Cardiac muscle cell (in vitro differentiated cells and primary cell): ENCODE measurements at regions not wholly inside any gene's neighbourhood (a gene's known extent, or its start where the extent isn't known, plus 50 kb on each side); places are given as distances from the start of the nearest gene placed in this dataset.
"Not testable (repeated sequence)": the region's sequence is repeated elsewhere in the genome, so short reads cannot be mapped to it uniquely, and the experiment has no call there.

Experiments used
- DNase-seq, 2 donors: peaks; one replicate each; pipeline versions ENCODE4 v3.0.0 to v3.0.0-alpha.2; 2010 to 2017; ENCODE audit warnings: low read depth in 1 of 2, low spot score in 1 of 2
- H3K27ac ChIP-seq: fragments of 200-600 bp; sonication (generic); 2 replicates; pipeline ENCODE4 v1.5.1; 2016
- H3K27me3 ChIP-seq: fragments of 200-600 bp; sonication (generic); 2 replicates; pipeline ENCODE4 v1.6.0; 2016; ENCODE audit warnings: control low read depth
- H3K36me3 ChIP-seq: fragments of 200-600 bp; sonication (generic); 2 replicates; pipeline ENCODE4 v1.5.1; 2016; ENCODE audit warnings: control low read depth
- H3K4me1 ChIP-seq: fragments of 200-600 bp; sonication (generic); 2 replicates; pipeline ENCODE4 v1.8.1; 2017; ENCODE audit warnings: low read depth, mild to moderate bottlenecking, mixed run types
- H3K4me3 ChIP-seq: fragments of 200-600 bp; sonication (generic); 2 replicates; pipeline ENCODE4 v1.5.1; 2016; ENCODE audit warnings: mild to moderate bottlenecking
- H3K9me3 ChIP-seq: fragments of 200-600 bp; sonication (generic); 2 replicates; pipeline ENCODE4 v1.5.1; 2017; ENCODE audit warnings: low read depth, mild to moderate bottlenecking, control low read depth
- CTCF ChIP-seq: IDR thresholded peaks from 2 replicates; pipeline ENCODE4 v1.5.1; 2012; ENCODE audit warnings: low read depth, mild to moderate bottlenecking, low read length

GRCh38 chr21:14825514-14825974 lies 239.3 kb downstream of the NRIP1 start:
- Histone ChIP-seq H3K9me3 (no peaks in the 10 kb centered on the region), H3K4me1 (no peaks in the 10 kb centered on the region), H3K27me3 (no peaks in the 10 kb centered on the region), H3K4me3 (no peak overlapping the region), H3K36me3 (no peaks in the 10 kb centered on the region), H3K27ac (no peak overlapping the region)
- TF ChIP-seq CTCF = no peak
- DNase-seq = no peak

- no peak for DNase-seq
- Histone ChIP-seq H3K4me3 (no peak overlapping the region), H3K27ac (no peak overlapping the region), H3K27me3 (no peaks in the 10 kb centered on the region), H3K9me3 (no peaks in the 10 kb centered on the region), H3K4me1 (no peaks in the 10 kb centered on the region), H3K36me3 (no peaks in the 10 kb centered on the region)
- no peak for TF ChIP-seq CTCF
These were observed 240.7 kb downstream of the NRIP1 start for GRCh38 chr21:14824126-14824525.

- no peak overlapping the region for H3K27ac ChIP-seq
- no peak for TF ChIP-seq CTCF
- H3K9me3 ChIP-seq = no peaks in the 10 kb centered on the region
- H3K36me3 ChIP-seq = no peaks in the 10 kb centered on the region
- no peaks in the 10 kb centered on the region for H3K27me3 ChIP-seq
- DNase-seq = no peak
- H3K4me3 ChIP-seq = no peak overlapping the region
- H3K4me1 ChIP-seq = no peaks in the 10 kb centered on the region
These were observed 247.5 kb downstream of the NRIP1 start for GRCh38 chr21:14817311-14817710.

GRCh38 chr21:14814991-14815390 lies 249.8 kb downstream of the NRIP1 start:
- TF ChIP-seq CTCF = no peak
- no peak overlapping the region for H3K4me3 ChIP-seq
- no peaks in the 10 kb centered on the region for H3K9me3 ChIP-seq
- no peaks in the 10 kb centered on the region for H3K36me3 ChIP-seq
- no peak for DNase-seq
- H3K4me1 ChIP-seq = no peaks in the 10 kb centered on the region
- H3K27me3 ChIP-seq = no peaks in the 10 kb centered on the region
- H3K27ac ChIP-seq = no peak overlapping the region

- no peaks in the 10 kb centered on the region for H3K36me3 ChIP-seq
- no peak overlapping the region for H3K27ac ChIP-seq
- no peak for DNase-seq
- H3K4me3 ChIP-seq = no peak overlapping the region
- no peak for TF ChIP-seq CTCF
- H3K27me3 ChIP-seq = no peaks in the 10 kb centered on the region
- H3K9me3 ChIP-seq = no peaks in the 10 kb centered on the region
- H3K4me1 ChIP-seq = no peaks in the 10 kb centered on the region
These were observed 250.5 kb downstream of the NRIP1 start for GRCh38 chr21:14814282-14814681.

GRCh38 chr21:14804170-14804569 lies 258.1 kb upstream of the SAMSN1 start:
- not testable (repeated sequence) for H3K9me3 ChIP-seq, DNase-seq, H3K4me3 ChIP-seq, H3K27me3 ChIP-seq, H3K4me1 ChIP-seq, H3K27ac ChIP-seq, H3K36me3 ChIP-seq
